GM03348 (cell line): ENCODE measurements at regions not wholly inside any gene's neighbourhood (a gene's known extent, or its start where the extent isn't known, plus 50 kb on each side); places are given as distances from the start of the nearest gene placed in this dataset.
A peak's percentile ranks its signal among the peaks of the same experiment; 100 is the strongest.

Experiments used
- DNase-seq: peaks from one replicate; pipeline ENCODE4 v3.0.0; 2012; ENCODE audit warnings: low spot score

GRCh38 chr18:24897461-24897860, 437.0 kb downstream of the HRH4 start:
- DNase-seq, result no peak

- DNase-seq, result peak; percentile 11
These were observed 441.7 kb downstream of the ZNF521 start for GRCh38 chr18:24910221-24910620.

GRCh38 chr18:24913507-24914170, 438.3 kb downstream of the ZNF521 start:
- DNase-seq, result peak; percentile 40

- DNase-seq, result no peak
These were observed 437.8 kb downstream of the ZNF521 start for GRCh38 chr18:24914171-24914525.

- DNase-seq, result no peak
These were observed 437.3 kb downstream of the ZNF521 start for GRCh38 chr18:24914685-24915084.

GRCh38 chr18:24915547-24915946, 436.4 kb downstream of the ZNF521 start:
- peak; percentile 16 for DNase-seq

- no peak for DNase-seq
These were observed 434.2 kb downstream of the ZNF521 start for GRCh38 chr18:24917767-24918166.

GRCh38 chr18:24918257-24918656, 433.7 kb downstream of the ZNF521 start:
- DNase-seq, result no peak

- DNase-seq, result no peak
These were observed 432.7 kb downstream of the ZNF521 start for GRCh38 chr18:24919181-24919797.

GRCh38 chr18:24922491-24922890, 429.5 kb downstream of the ZNF521 start:
- DNase-seq, result no peak

- no peak for DNase-seq
These were observed 428.8 kb downstream of the ZNF521 start for GRCh38 chr18:24923138-24923537.

- no peak for DNase-seq
These were observed 427.8 kb downstream of the ZNF521 start for GRCh38 chr18:24924066-24924716.

- no peak for DNase-seq
These were observed 425.3 kb downstream of the ZNF521 start for GRCh38 chr18:24926649-24927048.

GRCh38 chr18:24928301-24928878, 423.6 kb downstream of the ZNF521 start:
- no peak for DNase-seq

- DNase-seq, result no peak
These were observed 421.5 kb downstream of the ZNF521 start for GRCh38 chr18:24930478-24930877.

- DNase-seq, result no peak
These were observed 421.0 kb downstream of the ZNF521 start for GRCh38 chr18:24930971-24931370.

GRCh38 chr18:24933345-24933744, 418.6 kb downstream of the ZNF521 start:
- no peak for DNase-seq

- DNase-seq, result no peak
These were observed 417.6 kb downstream of the ZNF521 start for GRCh38 chr18:24934258-24934932.

- no peak for DNase-seq
These were observed 417.0 kb downstream of the ZNF521 start for GRCh38 chr18:24935008-24935407.

GRCh38 chr18:24935896-24936295, 416.1 kb downstream of the ZNF521 start:
- DNase-seq, result no peak

- DNase-seq, result no peak
These were observed 415.3 kb downstream of the ZNF521 start for GRCh38 chr18:24936691-24937090.

GRCh38 chr18:24937639-24938275, 414.2 kb downstream of the ZNF521 start:
- no peak for DNase-seq
